Right lobe of liver (tissue), 4 donors: ENCODE measurements at regions not wholly inside any gene's neighbourhood (a gene's known extent, or its start where the extent isn't known, plus 50 kb on each side); places are given as distances from the start of the nearest gene placed in this dataset.

ENCODE experiments used
- POLR2A ChIP-seq: fragments of 450-650 bp; IDR thresholded peaks from one replicate; pipeline ENCODE4 v1.6.1; 2017; ENCODE audit warnings: antibody characterized with exemption, mild to moderate bottlenecking
- TF ChIP-seq, protein P1 (sequence below), 4 donors: fragments of 200-600 bp in 3 of 4; fragments of 450-650 bp in 1 of 4; IDR thresholded peaks; one replicate each; pipeline versions ENCODE4 v1.5.1 to v1.8.0; 2016 to 2022; ENCODE audit warnings: antibody characterized with exemption in 4 of 4, mild to moderate bottlenecking in 2 of 4
- donor health status: DM: no; HTN: no; CAD: no.
- donor health status: DM: no; HTN: no; CAD: no.
- donor health status: DM: no; HTN: yes; CAD: no.

- TF ChIP-seq, protein P1, sequence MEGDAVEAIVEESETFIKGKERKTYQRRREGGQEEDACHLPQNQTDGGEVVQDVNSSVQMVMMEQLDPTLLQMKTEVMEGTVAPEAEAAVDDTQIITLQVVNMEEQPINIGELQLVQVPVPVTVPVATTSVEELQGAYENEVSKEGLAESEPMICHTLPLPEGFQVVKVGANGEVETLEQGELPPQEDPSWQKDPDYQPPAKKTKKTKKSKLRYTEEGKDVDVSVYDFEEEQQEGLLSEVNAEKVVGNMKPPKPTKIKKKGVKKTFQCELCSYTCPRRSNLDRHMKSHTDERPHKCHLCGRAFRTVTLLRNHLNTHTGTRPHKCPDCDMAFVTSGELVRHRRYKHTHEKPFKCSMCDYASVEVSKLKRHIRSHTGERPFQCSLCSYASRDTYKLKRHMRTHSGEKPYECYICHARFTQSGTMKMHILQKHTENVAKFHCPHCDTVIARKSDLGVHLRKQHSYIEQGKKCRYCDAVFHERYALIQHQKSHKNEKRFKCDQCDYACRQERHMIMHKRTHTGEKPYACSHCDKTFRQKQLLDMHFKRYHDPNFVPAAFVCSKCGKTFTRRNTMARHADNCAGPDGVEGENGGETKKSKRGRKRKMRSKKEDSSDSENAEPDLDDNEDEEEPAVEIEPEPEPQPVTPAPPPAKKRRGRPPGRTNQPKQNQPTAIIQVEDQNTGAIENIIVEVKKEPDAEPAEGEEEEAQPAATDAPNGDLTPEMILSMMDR (IDR thresholded peaks at IDR 0.05), result no peak
- no peak for TF ChIP-seq POLR2A
Observed at GRCh38 chr21:41558842-41559241, 50.9 kb upstream of the TMPRSS2 start.
